Endothelial cell of umbilical vein (primary cell): ENCODE measurements at regions not wholly inside any gene's neighbourhood (a gene's known extent, or its start where the extent isn't known, plus 50 kb on each side); places are given as distances from the start of the nearest gene placed in this dataset.

Experiments used
- BruUV-seq: library from RNA; stranded (reverse); fragments of 400-500 nt; replicated peaks from 2 replicates; lab custom pipeline; 2021; lab: Mats Ljungman, UMichigan
- CTCF ChIA-PET: fragments of 300-600, 350-600 bp; sonication (Branson Sonifier 250); formaldehyde crosslinking; loops from one replicate; lab custom pipeline; 2021; ENCODE audit warnings: antibody characterized with exemption, inconsistent platforms; lab: Charles Lee
- POLR2A ChIA-PET: fragments of 300-600, 350-600 bp; sonication (Branson Sonifier 250); formaldehyde crosslinking; loops from one replicate; lab custom pipeline; 2021; ENCODE audit warnings: antibody characterized with exemption, inconsistent platforms; lab: Charles Lee
- DNase-seq: peaks from one replicate; pipeline ENCODE4 v3.0.0-alpha.2; 2011; ENCODE audit warnings: low read depth, low spot score
- FAIRE-seq: peaks from 2 replicates; lab custom pipeline; 2011; peaks lifted over from hg19 to GRCh38; lab: Jason Lieb, UNC
- H2AFZ ChIP-seq: 2 replicates; pipeline ENCODE4 v1.6.0; 2012; ENCODE audit warnings: low read depth, low read length, control low read depth, inconsistent platforms
- H3K27ac ChIP-seq: 2 replicates; pipeline ENCODE4 v1.5.1; 2011; ENCODE audit warnings: low read depth, mild to moderate bottlenecking, control low read depth, low read length, moderate library complexity; ENCODE audit not compliant: insufficient read depth
- H3K27me3 ChIP-seq, 2 experiments: 2 replicates each; pipeline versions ENCODE4 v1.6.0 to v1.6.1; 2011; ENCODE audit warnings: low read length in 2 of 2, mixed read lengths in 1 of 2; ENCODE audit not compliant: control insufficient read depth in 2 of 2, insufficient read depth in 2 of 2
- H3K36me3 ChIP-seq, 2 experiments: 2 replicates in 1 of 2; 3 replicates in 1 of 2; pipeline ENCODE4 v1.5.1; 2011; ENCODE audit warnings: low read length in 2 of 2, mild to moderate bottlenecking in 1 of 2, moderate library complexity in 1 of 2; ENCODE audit not compliant: control insufficient read depth in 2 of 2, insufficient read depth in 2 of 2; ENCODE audit errors: extremely low read depth in 1 of 2
- H3K4me1 ChIP-seq: 3 replicates; pipeline ENCODE4 v1.5.1; 2011; ENCODE audit warnings: mild to moderate bottlenecking, low read length; ENCODE audit not compliant: control insufficient read depth, insufficient read depth; ENCODE audit errors: extremely low read depth
- H3K4me2 ChIP-seq: 2 replicates; pipeline ENCODE4 v1.6.1; 2011; ENCODE audit warnings: low read length, control low read depth, mixed read lengths; ENCODE audit not compliant: insufficient read depth
- H3K4me3 ChIP-seq, 3 experiments: fragments of 200-600 bp in 1 of 3; sonication (generic), shearing (Covaris generic) in 1 of 3; replicated peaks in 1 of 3; 2 replicates each; pipeline ENCODE4 v1.5.1; 2011 to 2016; ENCODE audit warnings: control low read depth in 3 of 3, low read length in 3 of 3, mild to moderate bottlenecking in 2 of 3, inconsistent platforms in 1 of 3, low read depth in 1 of 3, moderate library complexity in 1 of 3; ENCODE audit not compliant: insufficient read depth in 1 of 3
- H3K79me2 ChIP-seq: 2 replicates; pipeline ENCODE4 v1.6.0; 2012; ENCODE audit warnings: low read length, inconsistent platforms; ENCODE audit not compliant: control insufficient read depth, insufficient read depth
- H3K9ac ChIP-seq: replicated peaks from 2 replicates; pipeline ENCODE3; 2011; ENCODE audit warnings: low read length, control low read depth; ENCODE audit not compliant: insufficient read depth; ENCODE audit errors: extremely low read depth
- H3K9me1 ChIP-seq: replicated peaks from 3 replicates; pipeline ENCODE4 v1.6.0; 2011; ENCODE audit warnings: mild to moderate bottlenecking, low read length; ENCODE audit not compliant: control insufficient read depth, insufficient read depth; ENCODE audit errors: extremely low read depth
- H3K9me3 ChIP-seq: replicated peaks from 2 replicates; pipeline ENCODE4 v1.5.1; 2012; ENCODE audit warnings: low read length, inconsistent platforms; ENCODE audit not compliant: control insufficient read depth, insufficient read depth
- H4K20me1 ChIP-seq: replicated peaks from 2 replicates; pipeline ENCODE3; 2011; ENCODE audit warnings: mild to moderate bottlenecking, low read length; ENCODE audit not compliant: control insufficient read depth, insufficient read depth; ENCODE audit errors: extremely low read depth
- CTCF ChIP-seq, 2 donors: IDR thresholded peaks; 1 replicate in 1 of 2; 2 replicates in 1 of 2; pipeline ENCODE4 v1.5.1; 2011; ENCODE audit warnings: low read length in 2 of 2, mild to moderate bottlenecking in 2 of 2, moderate library complexity in 2 of 2, control low read depth in 1 of 2, inconsistent platforms in 1 of 2, low read depth in 1 of 2; ENCODE audit not compliant: insufficient read depth in 1 of 2; ENCODE audit errors: extremely low read depth in 1 of 2
- EZH2 ChIP-seq: IDR thresholded peaks from 2 replicates; pipeline ENCODE4 v1.6.1; 2012; ENCODE audit warnings: borderline replicate concordance, low read depth, mild to moderate bottlenecking, moderate library complexity, low read length, inconsistent platforms; ENCODE audit not compliant: severe bottlenecking
- FOS ChIP-seq: IDR thresholded peaks from 2 replicates; pipeline ENCODE4 v1.6.1; 2011; ENCODE audit warnings: mild to moderate bottlenecking, low read length, moderate library complexity, borderline replicate concordance; ENCODE audit not compliant: insufficient read depth
- GATA2 ChIP-seq: IDR thresholded peaks from 2 replicates; pipeline ENCODE4 v1.7.0; 2011; ENCODE audit warnings: low read depth, mild to moderate bottlenecking, moderate library complexity, mixed read lengths, low read length; ENCODE audit not compliant: insufficient read length, insufficient read depth
- JUN ChIP-seq: IDR thresholded peaks from 2 replicates; pipeline ENCODE4 v1.6.1; 2011; ENCODE audit warnings: borderline replicate concordance, low read depth; ENCODE audit not compliant: insufficient read length, insufficient read depth
- MAX ChIP-seq: IDR thresholded peaks from 2 replicates; pipeline ENCODE4 v1.6.1; 2011; ENCODE audit not compliant: insufficient read depth, insufficient read length
- MYC ChIP-seq: IDR thresholded peaks from one replicate; pipeline ENCODE4 v1.6.1; 2011; ENCODE audit warnings: mild to moderate bottlenecking, low read depth, low read length
- POLR2A ChIP-seq: IDR thresholded peaks from 2 replicates; pipeline ENCODE4 v1.6.1; 2012; ENCODE audit warnings: low read depth, mild to moderate bottlenecking, control low read depth, low read length
- POLR2AphosphoS5 ChIP-seq: IDR thresholded peaks from 2 replicates; pipeline ENCODE4 v1.6.1; 2012; ENCODE audit warnings: low read depth, mild to moderate bottlenecking, control low read depth, low read length, moderate library complexity; ENCODE audit not compliant: insufficient read depth
- dilution Hi-C: fragments of 300-500 bp; cut with MboI; formaldehyde crosslinking; loops from one replicate; pipeline ENCODE4 v1.15.0; 2019; ENCODE audit warnings: low sequenced_read_pairs; ENCODE audit not compliant: extremely low pct_ligation_motif_present
- intact Hi-C: fragments of 100-400 bp; cut with micrococcal nuclease; formaldehyde crosslinking; loops from one replicate; pipeline ENCODE4 v1.10.0; 2022

- Histone ChIP-seq H3K27me3 (no peaks in the 10 kb centered on the region), H3K4me1 (no peaks in the 10 kb centered on the region), H4K20me1 (no peaks in the 10 kb centered on the region), H3K79me2 (no peaks in the 10 kb centered on the region), H3K27ac (no peak overlapping the region), H3K9ac (no peak overlapping the region), H3K4me2 (no peak overlapping the region), H3K9me3 (no peaks in the 10 kb centered on the region), H2AFZ (no peak overlapping the region), H3K9me1 (no peaks in the 10 kb centered on the region), H3K4me3 (no peak overlapping the region), H3K36me3 (no peaks in the 10 kb centered on the region)
- DNase-seq, result no peak
- no TSS peak for BruUV-seq
- CTCF ChIA-PET, result no interaction called here
- dilution Hi-C loops (no loop called here), intact Hi-C loops (no loop called here)
- POLR2A ChIA-PET, result no interaction called here
- TF ChIP-seq JUN, result no peak
- no peak for TF ChIP-seq MYC
- no peak for TF ChIP-seq MAX
- TF ChIP-seq POLR2AphosphoS5, result no peak
- no peak for TF ChIP-seq POLR2A
- no peak for TF ChIP-seq CTCF (IDR thresholded peaks at IDR 0.05; ENCODE audit: extremely low read depth in 1 of 2, insufficient read depth in 1 of 2, low read depth in 1 of 2, low read length in 2 of 2)
- no peak for TF ChIP-seq EZH2
- no peak for TF ChIP-seq FOS
- TF ChIP-seq GATA2, result no peak
- FAIRE-seq, result no peak
Measured at GRCh38 chr2:65869296-65869695, 436.9 kb upstream of the SPRED2 start.
